ENCODE measurements at regions not wholly inside any gene's neighbourhood (a gene's known extent, or its start where the extent isn't known, plus 50 kb on each side); places are given as distances from the start of the nearest gene placed in this dataset.

DNA sequence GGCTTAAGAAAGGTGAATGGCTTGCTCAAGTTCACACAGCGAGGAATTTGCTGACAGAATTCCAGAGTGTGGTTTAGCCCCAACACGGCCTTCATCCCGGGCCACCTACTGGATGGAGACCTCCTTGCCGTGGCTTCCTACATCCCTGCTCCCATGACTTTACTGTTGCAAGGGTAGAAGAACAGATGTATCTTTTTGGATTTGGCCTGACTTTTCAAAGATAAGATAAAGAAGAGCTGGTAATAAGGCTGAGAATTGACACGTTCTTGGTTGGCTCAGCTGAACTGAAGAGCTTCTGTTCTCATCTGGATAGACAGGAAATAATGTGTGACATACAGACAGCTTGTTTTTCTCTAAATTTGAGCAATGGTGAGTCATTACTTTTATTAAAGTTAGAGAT lies 113.1 kb downstream of the KLF5 start:
- no peaks in the 10 kb centered on the region for H3K36me3 ChIP-seq (ENCODE audit: control insufficient read depth, insufficient read depth, low read length)
- FAIRE-seq = no peak
- H3K4me3 ChIP-seq (ENCODE audit: low read depth, low read length) = no peak overlapping the region
- no peaks in the 10 kb centered on the region for H3K27me3 ChIP-seq (ENCODE audit: control insufficient read depth, insufficient read depth, low read length)
- DNase-seq (ENCODE audit: low read depth) = peak; percentile 50
- TF ChIP-seq, protein P1, sequence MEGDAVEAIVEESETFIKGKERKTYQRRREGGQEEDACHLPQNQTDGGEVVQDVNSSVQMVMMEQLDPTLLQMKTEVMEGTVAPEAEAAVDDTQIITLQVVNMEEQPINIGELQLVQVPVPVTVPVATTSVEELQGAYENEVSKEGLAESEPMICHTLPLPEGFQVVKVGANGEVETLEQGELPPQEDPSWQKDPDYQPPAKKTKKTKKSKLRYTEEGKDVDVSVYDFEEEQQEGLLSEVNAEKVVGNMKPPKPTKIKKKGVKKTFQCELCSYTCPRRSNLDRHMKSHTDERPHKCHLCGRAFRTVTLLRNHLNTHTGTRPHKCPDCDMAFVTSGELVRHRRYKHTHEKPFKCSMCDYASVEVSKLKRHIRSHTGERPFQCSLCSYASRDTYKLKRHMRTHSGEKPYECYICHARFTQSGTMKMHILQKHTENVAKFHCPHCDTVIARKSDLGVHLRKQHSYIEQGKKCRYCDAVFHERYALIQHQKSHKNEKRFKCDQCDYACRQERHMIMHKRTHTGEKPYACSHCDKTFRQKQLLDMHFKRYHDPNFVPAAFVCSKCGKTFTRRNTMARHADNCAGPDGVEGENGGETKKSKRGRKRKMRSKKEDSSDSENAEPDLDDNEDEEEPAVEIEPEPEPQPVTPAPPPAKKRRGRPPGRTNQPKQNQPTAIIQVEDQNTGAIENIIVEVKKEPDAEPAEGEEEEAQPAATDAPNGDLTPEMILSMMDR (IDR thresholded peaks at IDR 0.05; ENCODE audit: insufficient read depth, low read length, severe bottlenecking) = no peak

DNA sequence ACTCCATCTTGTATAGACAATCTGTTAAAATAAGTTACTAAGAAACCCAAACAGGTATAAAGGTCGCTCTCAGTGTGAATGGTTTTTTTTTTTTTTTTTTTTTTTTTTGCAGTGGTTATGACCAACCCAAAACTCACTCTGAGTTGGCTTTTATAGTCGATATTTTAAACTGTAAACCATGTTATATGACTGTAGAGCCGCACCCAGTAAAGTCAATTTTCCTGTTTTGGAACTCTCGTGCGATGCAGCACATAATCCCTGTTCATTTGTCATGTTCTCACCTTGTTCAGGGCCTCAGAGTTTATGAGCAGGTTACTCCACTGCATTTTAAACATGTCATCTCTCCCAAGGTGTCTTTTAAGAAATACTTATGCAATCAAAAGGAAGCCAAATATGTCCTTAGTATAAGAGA lies 112.5 kb downstream of the KLF5 start:
- Histone ChIP-seq H3K36me3 (ENCODE audit: control insufficient read depth, insufficient read depth, low read length) (no peaks in the 10 kb centered on the region), H3K27me3 (ENCODE audit: control insufficient read depth, insufficient read depth, low read length) (no peaks in the 10 kb centered on the region), H3K4me3 (ENCODE audit: low read depth, low read length) (no peak overlapping the region)
- DNase-seq (ENCODE audit: low read depth) = peak; percentile 87
- no peak for FAIRE-seq
- TF ChIP-seq, protein P1 (IDR thresholded peaks at IDR 0.05; ENCODE audit: insufficient read depth, low read length, severe bottlenecking) = no peak

DNA sequence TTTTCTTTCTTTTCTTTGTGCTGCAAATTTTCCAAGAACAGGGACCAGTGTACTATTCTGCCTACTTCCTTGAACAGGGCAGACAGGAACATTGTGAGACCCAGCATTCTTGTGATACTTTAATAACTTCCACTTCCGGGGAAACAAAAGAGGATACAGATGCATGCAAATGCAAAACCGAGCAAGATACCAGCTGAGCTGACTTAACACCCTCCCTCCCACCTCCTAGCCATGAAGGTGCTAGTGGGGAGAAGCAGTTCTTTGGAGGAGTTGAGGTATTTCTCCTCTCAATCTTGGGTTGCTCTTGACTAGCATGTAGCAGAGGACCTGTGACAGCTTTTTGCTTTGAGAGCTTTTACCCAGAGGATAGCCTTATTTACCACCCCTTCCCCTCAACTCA lies 111.2 kb downstream of the KLF5 start:
- peak; percentile 19 for DNase-seq (ENCODE audit: low read depth)
- no peak for FAIRE-seq

GRCh38 chr13:73168953-73169401 lies 110.2 kb downstream of the KLF5 start:
- FAIRE-seq = peak; percentile 97
- DNase-seq (ENCODE audit: low read depth) = peak; percentile 98
- Histone ChIP-seq H3K4me3 (ENCODE audit: low read depth, low read length) (no peak overlapping the region), H3K36me3 (ENCODE audit: control insufficient read depth, insufficient read depth, low read length) (no peaks in the 10 kb centered on the region), H3K27me3 (ENCODE audit: control insufficient read depth, insufficient read depth, low read length) (no peaks in the 10 kb centered on the region)
- TF ChIP-seq, protein P1 (IDR thresholded peaks at IDR 0.05; ENCODE audit: insufficient read depth, low read length, severe bottlenecking) = no peak

More for the DNA sequence above, 111.2 kb downstream of the KLF5 start:
- Histone ChIP-seq H3K36me3 (ENCODE audit: control insufficient read depth, insufficient read depth, low read length) (no peaks in the 10 kb centered on the region), H3K4me3 (ENCODE audit: low read depth, low read length) (no peak overlapping the region), H3K27me3 (ENCODE audit: control insufficient read depth, insufficient read depth, low read length) (no peaks in the 10 kb centered on the region)
- TF ChIP-seq, protein P1 (IDR thresholded peaks at IDR 0.05; ENCODE audit: insufficient read depth, low read length, severe bottlenecking) = no peak

DNA sequence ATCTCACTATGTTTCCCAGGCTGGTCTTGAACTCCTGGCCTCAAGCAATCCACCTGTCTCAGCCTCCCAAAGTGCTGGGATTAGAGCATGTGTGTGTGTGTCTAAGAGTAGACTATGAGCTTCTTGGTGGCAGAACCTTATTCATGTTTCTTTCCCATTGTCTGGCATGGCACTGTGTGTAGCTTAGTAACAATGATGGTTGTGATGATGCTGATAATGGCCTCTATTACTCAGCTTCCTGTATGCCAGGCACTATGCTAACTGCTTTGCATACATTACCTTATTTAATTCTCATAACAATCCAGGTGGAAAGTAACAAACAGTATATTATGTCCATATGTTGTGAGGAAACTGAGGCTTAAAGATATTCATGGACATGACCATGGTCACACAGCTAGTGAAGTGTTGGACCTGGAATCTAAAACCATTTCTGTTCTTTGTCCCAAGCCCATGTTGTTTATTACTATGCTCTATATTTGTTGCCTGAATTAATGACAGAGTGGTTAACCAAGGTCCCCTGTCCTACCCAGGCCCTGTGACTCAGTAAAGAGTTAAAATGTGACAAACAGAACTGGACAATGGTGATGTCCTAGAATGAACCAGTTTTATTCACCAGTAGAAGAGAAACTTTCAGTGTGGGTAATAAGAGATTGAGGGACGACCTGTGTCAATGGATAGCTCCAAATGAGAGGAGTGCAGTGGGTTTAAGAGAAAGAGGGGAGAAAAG lies 109.6 kb downstream of the KLF5 start:
- TF ChIP-seq, protein P1 (IDR thresholded peaks at IDR 0.05; ENCODE audit: insufficient read depth, low read length, severe bottlenecking) = no peak
- no peak for FAIRE-seq
- Histone ChIP-seq H3K4me3 (ENCODE audit: low read depth, low read length) (no peak overlapping the region), H3K36me3 (ENCODE audit: control insufficient read depth, insufficient read depth, low read length) (no peaks in the 10 kb centered on the region), H3K27me3 (ENCODE audit: control insufficient read depth, insufficient read depth, low read length) (no peaks in the 10 kb centered on the region)
- DNase-seq (ENCODE audit: low read depth) = peak; percentile 96
